SK-N-SH treated with all-trans-retinoic acid at 6 μM for 48 hours (cell line): ENCODE measurements at regions not wholly inside any gene's neighbourhood (a gene's known extent, or its start where the extent isn't known, plus 50 kb on each side); places are given as distances from the start of the nearest gene placed in this dataset.

Experiments used
- ATAC-seq: fragments of 200-7000 bp; cut with Tn5 transposase; 3 replicates; pipeline ENCODE4 v1.9.1; 2020; ENCODE audit warnings: mild to moderate bottlenecking, moderate library complexity
- ARNTL ChIP-seq: fragments of 450-650 bp; formaldehyde crosslinking; IDR thresholded peaks from 2 replicates; pipeline ENCODE4 v1.5.0; 2020; ENCODE audit warnings: low read depth, mild to moderate bottlenecking, moderate library complexity, borderline replicate concordance
- BACH2 ChIP-seq: fragments of 250-450 bp; sonication (Bioruptor Pico); IDR thresholded peaks from 2 replicates; pipeline ENCODE4 v1.9.0; 2021; ENCODE audit warnings: mild to moderate bottlenecking, borderline replicate concordance
- CREB5 ChIP-seq: fragments of 250-450 bp; sonication (Bioruptor Pico); IDR thresholded peaks from 2 replicates; pipeline ENCODE4 v1.5.1; 2020; ENCODE audit warnings: low read depth, mild to moderate bottlenecking, moderate library complexity
- CSDC2 ChIP-seq: fragments of 250-450 bp; sonication (Bioruptor Pico); IDR thresholded peaks from 2 replicates; pipeline ENCODE4 v1.5.0; 2020; ENCODE audit warnings: mild to moderate bottlenecking, moderate library complexity
- CSRNP3 ChIP-seq: fragments of 250-450 bp; sonication (Bioruptor Pico); IDR thresholded peaks from 2 replicates; pipeline ENCODE4 v1.5.1; 2021; ENCODE audit warnings: mild to moderate bottlenecking, moderate library complexity
- ESRRG ChIP-seq: fragments of 250-450 bp; sonication (Bioruptor Pico); IDR thresholded peaks from 2 replicates; pipeline ENCODE4 v1.6.1; 2021; ENCODE audit warnings: mild to moderate bottlenecking
- GLIS3 ChIP-seq: fragments of 250-450 bp; sonication (Bioruptor Pico); IDR thresholded peaks from 2 replicates; pipeline ENCODE4 v1.5.0; 2020; ENCODE audit warnings: mild to moderate bottlenecking, moderate library complexity
- ISL1 ChIP-seq: fragments of 250-450 bp; sonication (Bioruptor Pico); IDR thresholded peaks from 2 replicates; pipeline ENCODE4 v2.1.2; 2022; ENCODE audit warnings: mild to moderate bottlenecking, moderate library complexity
- OSR1 ChIP-seq: fragments of 250-450 bp; sonication (Bioruptor Pico); IDR thresholded peaks from 2 replicates; pipeline ENCODE4 v1.8.0; 2022; ENCODE audit warnings: moderate library complexity, mild to moderate bottlenecking, inconsistent platforms
- PATZ1 ChIP-seq: fragments of 250-450 bp; sonication (Bioruptor Pico); IDR thresholded peaks from 2 replicates; pipeline ENCODE4 v1.8.0; 2020; ENCODE audit warnings: mild to moderate bottlenecking, moderate library complexity, borderline replicate concordance
- POU6F1 ChIP-seq: fragments of 250-450 bp; sonication (Bioruptor Pico); IDR thresholded peaks from 2 replicates; pipeline ENCODE4 v1.8.0; 2021; ENCODE audit warnings: low read depth, mild to moderate bottlenecking, moderate library complexity, borderline replicate concordance
- PPARA ChIP-seq: fragments of 250-450 bp; sonication (Bioruptor Pico); IDR thresholded peaks from 2 replicates; pipeline ENCODE4 v1.5.0; 2020; ENCODE audit warnings: mild to moderate bottlenecking, borderline replicate concordance
- RARB ChIP-seq: fragments of 250-450 bp; sonication (Bioruptor Pico); IDR thresholded peaks from 2 replicates; pipeline ENCODE4 v1.8.0; 2021; ENCODE audit warnings: mild to moderate bottlenecking, moderate library complexity
- SNAI2 ChIP-seq: fragments of 250-450 bp; sonication (Bioruptor Pico); IDR thresholded peaks from 2 replicates; pipeline ENCODE4 v1.5.0; 2020; ENCODE audit warnings: mild to moderate bottlenecking, moderate library complexity
- TCF4 ChIP-seq: fragments of 250-450 bp; sonication (Bioruptor Pico); IDR thresholded peaks from 2 replicates; pipeline ENCODE4 v1.8.0; 2021; ENCODE audit warnings: mild to moderate bottlenecking, moderate library complexity, borderline replicate concordance
- TOX ChIP-seq: fragments of 250-450 bp; sonication (Bioruptor Pico); IDR thresholded peaks from 2 replicates; pipeline ENCODE4 v1.8.0; 2021; ENCODE audit warnings: mild to moderate bottlenecking, moderate library complexity, borderline replicate concordance
- TSHZ2 ChIP-seq: fragments of 250-450 bp; sonication (Bioruptor Pico); IDR thresholded peaks from 2 replicates; pipeline ENCODE4 v1.5.0; 2020; ENCODE audit warnings: mild to moderate bottlenecking, moderate library complexity
- ZC3H10 ChIP-seq: fragments of 250-450 bp; sonication (Bioruptor Pico); IDR thresholded peaks from 2 replicates; pipeline ENCODE4 v1.5.1; 2021; ENCODE audit warnings: mild to moderate bottlenecking, moderate library complexity
- ZFP3 ChIP-seq: fragments of 250-450 bp; sonication (Bioruptor Pico); IDR thresholded peaks from 2 replicates; pipeline ENCODE4 v1.5.0; 2020; ENCODE audit warnings: mild to moderate bottlenecking, moderate library complexity
- ZFP30 ChIP-seq: fragments of 450-650 bp; formaldehyde crosslinking; IDR thresholded peaks from 2 replicates; pipeline ENCODE4 v1.5.0; 2022; ENCODE audit warnings: mild to moderate bottlenecking, moderate library complexity
- ZNF565 ChIP-seq: fragments of 450-650 bp; formaldehyde crosslinking; conservative IDR thresholded peaks from 2 replicates; pipeline ENCODE4 v1.5.0; 2020; ENCODE audit warnings: low read depth, mild to moderate bottlenecking, moderate library complexity
- ZNF70 ChIP-seq: fragments of 450-650 bp; formaldehyde crosslinking; IDR thresholded peaks from 2 replicates; pipeline ENCODE4 v1.5.0; 2020; ENCODE audit warnings: mild to moderate bottlenecking, moderate library complexity
- ZNF8 ChIP-seq: fragments of 450-650 bp; formaldehyde crosslinking; IDR thresholded peaks from 2 replicates; pipeline ENCODE4 v1.5.0; 2020; ENCODE audit warnings: mild to moderate bottlenecking, moderate library complexity

- no peak for ATAC-seq
- TF ChIP-seq BACH2 (CRISPR knock-in tag) (no peak), ISL1 (CRISPR knock-in tag) (peak; percentile 79)
- TF ChIP-seq, all 23 proteins: peak for 1
Observed at GRCh38 chr11:104340590-104340989, 176.6 kb upstream of the PDGFD start.

GRCh38 chr11:104339380-104339831 is 175.5 kb upstream of the PDGFD start:
- no peak for ATAC-seq
- TF ChIP-seq ZC3H10 (CRISPR knock-in tag) (no peak), POU6F1 (CRISPR knock-in tag) (no peak), CSRNP3 (no peak), GLIS3 (no peak), TCF4 (no peak), SNAI2 (CRISPR knock-in tag) (no peak), PATZ1 (no peak), RARB (CRISPR knock-in tag) (no peak), OSR1 (CRISPR knock-in tag) (no peak), TOX (CRISPR knock-in tag) (no peak), TSHZ2 (no peak), CREB5 (CRISPR knock-in tag) (no peak), ZNF8 (no peak)

GRCh38 chr11:104338186-104338585 is 174.2 kb upstream of the PDGFD start:
- ATAC-seq, result no peak
- TF ChIP-seq ZFP3 (CRISPR knock-in tag), result no peak
- TF ChIP-seq ESRRG (CRISPR knock-in tag), result no peak
- TF ChIP-seq TSHZ2, result no peak
- no peak for TF ChIP-seq SNAI2 (CRISPR knock-in tag)
- TF ChIP-seq PPARA (CRISPR knock-in tag), result no peak
- TF ChIP-seq ZC3H10 (CRISPR knock-in tag), result no peak
- TF ChIP-seq ZNF70 (CRISPR knock-in tag), result no peak
- no peak for TF ChIP-seq ARNTL (CRISPR knock-in tag)
- TF ChIP-seq TOX (CRISPR knock-in tag), result no peak
- TF ChIP-seq ZFP30 (CRISPR knock-in tag), result no peak
- no peak for TF ChIP-seq CREB5 (CRISPR knock-in tag)
- TF ChIP-seq POU6F1 (CRISPR knock-in tag), result no peak
- no peak for TF ChIP-seq TCF4
- no peak for TF ChIP-seq ISL1 (CRISPR knock-in tag)
- TF ChIP-seq ZNF8, result no peak
- no peak for TF ChIP-seq RARB (CRISPR knock-in tag)
- no peak for TF ChIP-seq ZNF565
- no peak for TF ChIP-seq OSR1 (CRISPR knock-in tag)
- no peak for TF ChIP-seq CSDC2
